ENCODE measurements at regions not wholly inside any gene's neighbourhood (a gene's known extent, or its start where the extent isn't known, plus 50 kb on each side); places are given as distances from the start of the nearest gene placed in this dataset.

- Mint-ChIP-seq H3K36me3 (ENCODE audit: low read depth) (no peaks in the 10 kb centered on the region), H3K27ac (no peak overlapping the region), H3K4me1 (ENCODE audit: low read depth) (no peaks in the 10 kb centered on the region), H3K4me3 (no peak overlapping the region), H3K27me3 (peaks cover 11% of the 10 kb centered on the region), H3K9me3 (no peaks in the 10 kb centered on the region)
- TF ChIP-seq, protein P1, sequence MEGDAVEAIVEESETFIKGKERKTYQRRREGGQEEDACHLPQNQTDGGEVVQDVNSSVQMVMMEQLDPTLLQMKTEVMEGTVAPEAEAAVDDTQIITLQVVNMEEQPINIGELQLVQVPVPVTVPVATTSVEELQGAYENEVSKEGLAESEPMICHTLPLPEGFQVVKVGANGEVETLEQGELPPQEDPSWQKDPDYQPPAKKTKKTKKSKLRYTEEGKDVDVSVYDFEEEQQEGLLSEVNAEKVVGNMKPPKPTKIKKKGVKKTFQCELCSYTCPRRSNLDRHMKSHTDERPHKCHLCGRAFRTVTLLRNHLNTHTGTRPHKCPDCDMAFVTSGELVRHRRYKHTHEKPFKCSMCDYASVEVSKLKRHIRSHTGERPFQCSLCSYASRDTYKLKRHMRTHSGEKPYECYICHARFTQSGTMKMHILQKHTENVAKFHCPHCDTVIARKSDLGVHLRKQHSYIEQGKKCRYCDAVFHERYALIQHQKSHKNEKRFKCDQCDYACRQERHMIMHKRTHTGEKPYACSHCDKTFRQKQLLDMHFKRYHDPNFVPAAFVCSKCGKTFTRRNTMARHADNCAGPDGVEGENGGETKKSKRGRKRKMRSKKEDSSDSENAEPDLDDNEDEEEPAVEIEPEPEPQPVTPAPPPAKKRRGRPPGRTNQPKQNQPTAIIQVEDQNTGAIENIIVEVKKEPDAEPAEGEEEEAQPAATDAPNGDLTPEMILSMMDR (IDR thresholded peaks at IDR 0.05) = no peak
- ChIA-PET POLR2A (no interaction called here), CTCF (interaction anchor here (1.4 kb wide), 1 partner anchor 447 kb away, joined by 3 read pairs; no protein-coding TSS in a partner anchor)
- no peak for ATAC-seq
- DNase-seq = no peak
- intact Hi-C loops (cut with micrococcal nuclease) = no loop called here
Observed at GRCh38 chr12:66049538-66050282, 80.8 kb downstream of the LLPH start.

GRCh38 chr12:66048835-66049537 lies 81.6 kb downstream of the LLPH start:
- H3K4me3 Mint-ChIP-seq = no peak overlapping the region
- H3K27ac Mint-ChIP-seq = no peak overlapping the region
- no peaks in the 10 kb centered on the region for H3K4me1 Mint-ChIP-seq (ENCODE audit: low read depth)
- ChIA-PET CTCF (interaction anchor here (1.4 kb wide), 1 partner anchor 447 kb away, joined by 3 read pairs; no protein-coding TSS in a partner anchor), POLR2A (no interaction called here)
- H3K36me3 Mint-ChIP-seq (ENCODE audit: low read depth) = no peaks in the 10 kb centered on the region
- intact Hi-C loops (cut with micrococcal nuclease) = no loop called here
- TF ChIP-seq, protein P1 (IDR thresholded peaks at IDR 0.05) = no peak
- H3K9me3 Mint-ChIP-seq = no peaks in the 10 kb centered on the region
- no peak for ATAC-seq
- peaks cover 11% of the 10 kb centered on the region for H3K27me3 Mint-ChIP-seq
- no peak for DNase-seq

DNA sequence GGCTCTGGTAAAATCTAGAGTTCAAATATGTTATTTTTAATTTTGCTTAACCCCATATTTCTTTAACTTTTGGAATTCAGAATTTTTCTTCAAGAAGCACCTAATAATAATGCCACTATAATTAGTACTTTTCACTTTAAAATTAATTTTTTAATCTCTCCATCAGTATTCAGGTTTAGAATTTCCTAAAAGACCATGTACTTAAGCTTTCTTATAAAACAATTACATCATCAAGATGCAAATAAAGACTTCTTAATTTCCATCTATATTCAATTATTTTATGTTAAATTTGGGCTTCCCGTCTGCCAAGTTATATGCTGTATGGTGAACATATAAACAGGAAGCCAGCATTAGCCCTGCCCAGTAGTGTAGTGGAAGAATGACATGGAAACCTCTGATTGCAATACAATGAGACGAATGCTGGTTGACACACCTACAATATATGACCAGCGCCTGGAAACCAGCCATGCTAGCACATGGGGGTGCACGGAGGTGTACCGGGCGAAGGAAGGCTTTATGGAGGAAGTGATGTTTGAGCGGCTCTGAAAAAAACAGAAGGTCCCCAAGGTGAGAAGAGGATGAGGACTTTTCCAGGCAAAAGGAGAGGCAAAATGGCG lies 82.2 kb downstream of the LLPH start:
- Mint-ChIP-seq H3K4me1 (ENCODE audit: low read depth) (no peaks in the 10 kb centered on the region), H3K9me3 (no peaks in the 10 kb centered on the region), H3K27ac (no peak overlapping the region), H3K36me3 (ENCODE audit: low read depth) (no peaks in the 10 kb centered on the region), H3K4me3 (no peak overlapping the region), H3K27me3 (peaks cover 10% of the 10 kb centered on the region)
- POLR2A ChIA-PET = interaction anchor here (0.6 kb wide), 1 partner anchor 9 kb away, joined by 3 read pairs; no protein-coding TSS in a partner anchor
- intact Hi-C loops (cut with micrococcal nuclease) = no loop called here
- DNase-seq (no peak), ATAC-seq (no peak)
- CTCF ChIA-PET = interaction anchor here (1.4 kb wide), 1 partner anchor 446 kb away, joined by 3 read pairs; no protein-coding TSS in a partner anchor
- TF ChIP-seq, protein P1 (IDR thresholded peaks at IDR 0.05) = no peak

GRCh38 chr12:66047411-66048021 lies 83.0 kb downstream of the LLPH start:
- ChIA-PET CTCF (no interaction called here), POLR2A (interaction anchor here (0.6 kb wide), 1 partner anchor 10 kb away, joined by 3 read pairs; no protein-coding TSS in a partner anchor)

More at GRCh38 chr12:66047411-66048021, 83.0 kb downstream of the LLPH start:
- intact Hi-C loops (cut with micrococcal nuclease) = no loop called here
- H3K27me3 Mint-ChIP-seq = peaks cover 12% of the 10 kb centered on the region
- H3K4me1 Mint-ChIP-seq (ENCODE audit: low read depth) = no peaks in the 10 kb centered on the region
- no peak for DNase-seq
- H3K27ac Mint-ChIP-seq = peak overlapping the region; percentile 1
- H3K4me3 Mint-ChIP-seq = no peak overlapping the region
- peak; percentile 72 for ATAC-seq
- H3K9me3 Mint-ChIP-seq = no peaks in the 10 kb centered on the region
- H3K36me3 Mint-ChIP-seq (ENCODE audit: low read depth) = no peaks in the 10 kb centered on the region
- TF ChIP-seq, protein P1 (IDR thresholded peaks at IDR 0.05) = no peak
